ENCODE measurements at regions not wholly inside any gene's neighbourhood (a gene's known extent, or its start where the extent isn't known, plus 50 kb on each side); places are given as distances from the start of the nearest gene placed in this dataset.

- TF ChIP-seq CTCF (IDR thresholded peaks at IDR 0.05) (no peak), EZH2 (IDR thresholded peaks at IDR 0.05; ENCODE audit: borderline replicate concordance, insufficient read depth, low read depth, low read length, poor library complexity, severe bottlenecking) (no peak)
These were observed 355.5 kb upstream of the CCNH start for GRCh38 chr5:87768190-87768589.

All from B cell (primary cell).